ENCODE measurements at regions not wholly inside any gene's neighbourhood (a gene's known extent, or its start where the extent isn't known, plus 50 kb on each side); places are given as distances from the start of the nearest gene placed in this dataset.

DNA sequence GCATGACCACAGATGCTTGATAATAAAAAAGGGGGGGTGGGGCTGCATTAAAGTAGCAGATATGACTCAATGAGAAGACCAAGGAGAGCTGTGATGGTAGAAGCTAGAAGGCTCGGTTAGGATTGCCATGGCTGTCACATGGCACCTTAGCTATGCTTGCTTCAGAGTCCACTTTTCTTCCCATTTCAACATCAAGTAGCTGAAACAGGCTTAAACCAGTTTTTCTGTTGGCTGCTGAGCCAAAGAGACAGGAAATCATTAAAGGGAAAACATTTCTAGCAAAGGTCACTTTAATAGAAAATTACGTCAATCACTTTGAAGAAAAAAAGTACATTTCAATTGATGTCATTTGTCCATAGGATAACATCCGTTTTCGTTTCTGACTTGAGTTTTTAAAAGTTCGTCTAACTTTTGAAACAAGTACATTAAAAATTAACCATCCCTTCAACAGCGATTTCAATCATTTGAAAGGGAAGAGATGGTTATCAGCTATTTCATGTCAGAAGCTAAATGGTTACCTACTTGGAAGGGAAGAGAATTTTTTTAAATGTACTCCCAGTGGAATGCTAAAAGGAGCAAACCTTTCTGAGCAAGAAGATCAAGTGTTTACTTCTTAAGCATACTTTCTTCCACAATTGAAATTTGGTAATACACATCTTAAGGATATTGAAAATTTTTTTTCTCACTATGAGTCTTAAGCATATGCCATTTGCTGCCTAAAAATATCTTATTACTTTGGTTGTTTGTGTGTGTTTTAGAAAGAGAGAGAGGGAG, 488.1 kb upstream of the PRMT6 start:
- DNase-seq (ENCODE audit: low read depth in 1 of 2, low spot score in 1 of 2), result no peak
- no peak overlapping the region for H3K27ac ChIP-seq (replicated peaks)
- no peak overlapping the region for H3K4me3 ChIP-seq (replicated peaks; ENCODE audit: insufficient read depth, low read length)
- TF ChIP-seq GABPA (IDR thresholded peaks at IDR 0.05; ENCODE audit: low read depth), result no peak
- TF ChIP-seq, protein P1, sequence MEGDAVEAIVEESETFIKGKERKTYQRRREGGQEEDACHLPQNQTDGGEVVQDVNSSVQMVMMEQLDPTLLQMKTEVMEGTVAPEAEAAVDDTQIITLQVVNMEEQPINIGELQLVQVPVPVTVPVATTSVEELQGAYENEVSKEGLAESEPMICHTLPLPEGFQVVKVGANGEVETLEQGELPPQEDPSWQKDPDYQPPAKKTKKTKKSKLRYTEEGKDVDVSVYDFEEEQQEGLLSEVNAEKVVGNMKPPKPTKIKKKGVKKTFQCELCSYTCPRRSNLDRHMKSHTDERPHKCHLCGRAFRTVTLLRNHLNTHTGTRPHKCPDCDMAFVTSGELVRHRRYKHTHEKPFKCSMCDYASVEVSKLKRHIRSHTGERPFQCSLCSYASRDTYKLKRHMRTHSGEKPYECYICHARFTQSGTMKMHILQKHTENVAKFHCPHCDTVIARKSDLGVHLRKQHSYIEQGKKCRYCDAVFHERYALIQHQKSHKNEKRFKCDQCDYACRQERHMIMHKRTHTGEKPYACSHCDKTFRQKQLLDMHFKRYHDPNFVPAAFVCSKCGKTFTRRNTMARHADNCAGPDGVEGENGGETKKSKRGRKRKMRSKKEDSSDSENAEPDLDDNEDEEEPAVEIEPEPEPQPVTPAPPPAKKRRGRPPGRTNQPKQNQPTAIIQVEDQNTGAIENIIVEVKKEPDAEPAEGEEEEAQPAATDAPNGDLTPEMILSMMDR (IDR thresholded peaks at IDR 0.05; ENCODE audit: insufficient read depth, low read length), result no peak
- TF ChIP-seq SPI1 (IDR thresholded peaks at IDR 0.05; ENCODE audit: borderline replicate concordance, low read depth), result no peak
- TF ChIP-seq, protein P2, sequence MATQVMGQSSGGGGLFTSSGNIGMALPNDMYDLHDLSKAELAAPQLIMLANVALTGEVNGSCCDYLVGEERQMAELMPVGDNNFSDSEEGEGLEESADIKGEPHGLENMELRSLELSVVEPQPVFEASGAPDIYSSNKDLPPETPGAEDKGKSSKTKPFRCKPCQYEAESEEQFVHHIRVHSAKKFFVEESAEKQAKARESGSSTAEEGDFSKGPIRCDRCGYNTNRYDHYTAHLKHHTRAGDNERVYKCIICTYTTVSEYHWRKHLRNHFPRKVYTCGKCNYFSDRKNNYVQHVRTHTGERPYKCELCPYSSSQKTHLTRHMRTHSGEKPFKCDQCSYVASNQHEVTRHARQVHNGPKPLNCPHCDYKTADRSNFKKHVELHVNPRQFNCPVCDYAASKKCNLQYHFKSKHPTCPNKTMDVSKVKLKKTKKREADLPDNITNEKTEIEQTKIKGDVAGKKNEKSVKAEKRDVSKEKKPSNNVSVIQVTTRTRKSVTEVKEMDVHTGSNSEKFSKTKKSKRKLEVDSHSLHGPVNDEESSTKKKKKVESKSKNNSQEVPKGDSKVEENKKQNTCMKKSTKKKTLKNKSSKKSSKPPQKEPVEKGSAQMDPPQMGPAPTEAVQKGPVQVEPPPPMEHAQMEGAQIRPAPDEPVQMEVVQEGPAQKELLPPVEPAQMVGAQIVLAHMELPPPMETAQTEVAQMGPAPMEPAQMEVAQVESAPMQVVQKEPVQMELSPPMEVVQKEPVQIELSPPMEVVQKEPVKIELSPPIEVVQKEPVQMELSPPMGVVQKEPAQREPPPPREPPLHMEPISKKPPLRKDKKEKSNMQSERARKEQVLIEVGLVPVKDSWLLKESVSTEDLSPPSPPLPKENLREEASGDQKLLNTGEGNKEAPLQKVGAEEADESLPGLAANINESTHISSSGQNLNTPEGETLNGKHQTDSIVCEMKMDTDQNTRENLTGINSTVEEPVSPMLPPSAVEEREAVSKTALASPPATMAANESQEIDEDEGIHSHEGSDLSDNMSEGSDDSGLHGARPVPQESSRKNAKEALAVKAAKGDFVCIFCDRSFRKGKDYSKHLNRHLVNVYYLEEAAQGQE (IDR thresholded peaks at IDR 0.05; ENCODE audit: insufficient replicate concordance, low read depth), result no peak
- H3K27me3 ChIP-seq (ENCODE audit: insufficient read depth, poor library complexity, severe bottlenecking), result no peaks in the 10 kb centered on the region

DNA sequence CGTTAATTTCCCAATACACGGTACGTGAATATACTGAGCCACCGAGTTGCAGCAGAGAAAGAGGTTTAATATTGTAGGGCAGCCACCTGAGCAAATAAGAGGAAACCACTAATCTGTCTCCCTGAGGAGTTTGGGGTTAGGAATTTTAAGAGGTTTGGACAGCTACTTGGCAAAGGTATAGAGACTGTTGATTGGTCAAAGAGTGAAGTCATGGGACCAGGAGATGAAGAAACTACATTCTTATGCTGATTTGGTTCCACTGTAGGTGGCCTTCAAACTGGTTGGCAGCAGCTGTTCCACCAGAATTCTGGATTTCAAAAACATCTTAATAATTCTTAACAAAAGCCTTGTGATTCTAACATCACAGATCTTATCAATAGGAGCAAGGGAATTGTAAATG, 485.4 kb upstream of the PRMT6 start:
- Histone ChIP-seq H3K27me3 (ENCODE audit: insufficient read depth, poor library complexity, severe bottlenecking) (no peaks in the 10 kb centered on the region), H3K4me3 (replicated peaks; ENCODE audit: insufficient read depth, low read length) (no peak overlapping the region), H3K27ac (replicated peaks) (no peak overlapping the region)
- TF ChIP-seq, protein P1 (IDR thresholded peaks at IDR 0.05; ENCODE audit: insufficient read depth, low read length), result no peak
- TF ChIP-seq SPI1 (IDR thresholded peaks at IDR 0.05; ENCODE audit: borderline replicate concordance, low read depth), result no peak
- TF ChIP-seq, protein P2 (IDR thresholded peaks at IDR 0.05; ENCODE audit: insufficient replicate concordance, low read depth), result no peak
- no peak for TF ChIP-seq GABPA (IDR thresholded peaks at IDR 0.05; ENCODE audit: low read depth)
- TF ChIP-seq POLR2AphosphoS5 (IDR thresholded peaks at IDR 0.05; ENCODE audit: low read depth), result no peak
- no peak for DNase-seq (ENCODE audit: low read depth in 1 of 2, low spot score in 1 of 2)

DNA sequence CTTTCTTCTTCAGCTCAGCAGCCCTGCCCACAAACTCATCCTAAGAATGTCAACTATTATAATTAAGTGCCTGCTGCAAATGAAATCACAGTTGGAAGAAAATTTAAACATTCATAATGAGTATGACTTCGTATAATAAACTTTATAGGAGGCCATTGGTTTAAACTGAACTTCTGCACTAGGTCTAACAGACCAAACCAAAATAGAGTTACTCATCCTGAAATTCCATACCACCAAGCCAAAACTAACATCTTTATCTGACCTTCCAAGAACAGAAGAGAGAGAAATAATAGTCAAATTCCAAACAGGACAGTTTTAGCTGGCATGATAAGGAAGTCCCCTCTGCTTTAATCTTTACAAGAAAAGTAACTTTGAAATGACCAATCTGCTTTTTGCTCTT, 472.4 kb upstream of the PRMT6 start:
- H3K27ac ChIP-seq (replicated peaks), result no peak overlapping the region
- no peak overlapping the region for H3K4me3 ChIP-seq (replicated peaks; ENCODE audit: insufficient read depth, low read length)
- TF ChIP-seq GABPA (IDR thresholded peaks at IDR 0.05; ENCODE audit: low read depth), result no peak
- no peak for TF ChIP-seq POLR2AphosphoS5 (IDR thresholded peaks at IDR 0.05; ENCODE audit: low read depth)
- DNase-seq (ENCODE audit: low read depth in 1 of 2, low spot score in 1 of 2), result no peak
- no peaks in the 10 kb centered on the region for H3K27me3 ChIP-seq (ENCODE audit: insufficient read depth, poor library complexity, severe bottlenecking)

DNA sequence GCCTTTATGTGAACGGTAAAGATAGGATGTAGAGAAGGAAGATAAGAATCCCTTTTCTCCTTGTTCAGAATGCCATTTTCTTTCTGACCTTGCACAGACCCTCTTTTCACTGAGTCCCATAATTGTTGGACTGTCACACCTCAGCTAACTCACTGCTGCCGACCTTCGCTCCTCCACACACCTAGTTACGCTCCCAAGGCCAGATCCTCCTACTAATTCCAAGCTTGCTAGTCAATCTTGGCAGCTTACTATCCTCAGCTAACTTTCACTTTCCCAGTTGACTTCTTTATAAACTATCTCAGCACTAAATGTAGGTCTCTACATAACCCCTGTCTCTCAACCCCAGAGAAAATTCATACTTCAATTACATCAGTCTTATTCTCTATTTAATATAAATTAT, 471.8 kb upstream of the PRMT6 start:
- TF ChIP-seq, protein P1 (IDR thresholded peaks at IDR 0.05; ENCODE audit: insufficient read depth, low read length), result no peak
- TF ChIP-seq POLR2AphosphoS5 (IDR thresholded peaks at IDR 0.05; ENCODE audit: low read depth) (no peak), GABPA (IDR thresholded peaks at IDR 0.05; ENCODE audit: low read depth) (no peak), SPI1 (IDR thresholded peaks at IDR 0.05; ENCODE audit: borderline replicate concordance, low read depth) (no peak)
- TF ChIP-seq, protein P2 (IDR thresholded peaks at IDR 0.05; ENCODE audit: insufficient replicate concordance, low read depth), result no peak
- H3K4me3 ChIP-seq (replicated peaks; ENCODE audit: insufficient read depth, low read length), result no peak overlapping the region
- H3K27me3 ChIP-seq (ENCODE audit: insufficient read depth, poor library complexity, severe bottlenecking), result no peaks in the 10 kb centered on the region
- H3K27ac ChIP-seq (replicated peaks), result no peak overlapping the region
- DNase-seq (ENCODE audit: low read depth in 1 of 2, low spot score in 1 of 2), result no peak
